Suprapubic skin (tissue), 3 donors: ENCODE measurements at regions not wholly inside any gene's neighbourhood (a gene's known extent, or its start where the extent isn't known, plus 50 kb on each side); places are given as distances from the start of the nearest gene placed in this dataset.

Source experiments
- CTCF ChIP-seq, 2 donors: fragments of 200-600 bp in 1 of 2; fragments of 450-650 bp in 1 of 2; sonication (generic) in 1 of 2; IDR thresholded peaks; one replicate each; pipeline ENCODE4 v1.5.1; 2016 to 2019; ENCODE audit warnings: antibody characterized with exemption in 2 of 2, mild to moderate bottlenecking in 1 of 2, moderate library complexity in 1 of 2
- POLR2A ChIP-seq, 2 donors: fragments of 450-650 bp; IDR thresholded peaks; one replicate each; pipeline ENCODE4 v1.6.1; 2017; ENCODE audit warnings: antibody characterized with exemption in 2 of 2, mild to moderate bottlenecking in 2 of 2, moderate library complexity in 2 of 2

GRCh38 chr10:121134711-121135110 is 283.5 kb downstream of the WDR11 start:
- TF ChIP-seq POLR2A (IDR thresholded peaks at IDR 0.05): no peak
- TF ChIP-seq CTCF (IDR thresholded peaks at IDR 0.05): no peak
